NCI-H446 (cell line): ENCODE measurements at regions not wholly inside any gene's neighbourhood (a gene's known extent, or its start where the extent isn't known, plus 50 kb on each side); places are given as distances from the start of the nearest gene placed in this dataset.
"Not testable (repeated sequence)": the region's sequence is repeated elsewhere in the genome, so short reads cannot be mapped to it uniquely, and the experiment has no call there.

Experiments used
- DNase-seq, 2 experiments: peaks; one replicate each; lab custom pipeline; 2025; lab: John Stamatoyannopoulos, UW

- no peak for DNase-seq
These were observed 166.5 kb upstream of the ATP11B start for GRCh38 chr3:182626484-182627467.

GRCh38 chr3:182628531-182628930 is 164.8 kb upstream of the ATP11B start:
- DNase-seq = no peak

- no peak for DNase-seq
These were observed 163.8 kb upstream of the ATP11B start for GRCh38 chr3:182629521-182629920.

- DNase-seq = no peak
These were observed 161.9 kb upstream of the ATP11B start for GRCh38 chr3:182631183-182632076.

- no peak for DNase-seq
These were observed 161.3 kb upstream of the ATP11B start for GRCh38 chr3:182632077-182632393.

- no peak for DNase-seq
These were observed 160.1 kb upstream of the ATP11B start for GRCh38 chr3:182633186-182633585.

- DNase-seq = no peak
These were observed 156.7 kb upstream of the ATP11B start for GRCh38 chr3:182636646-182637045.

GRCh38 chr3:182637350-182638110 is 155.8 kb upstream of the ATP11B start:
- DNase-seq = no peak

GRCh38 chr3:182644013-182644412 is 149.3 kb upstream of the ATP11B start:
- no peak for DNase-seq

GRCh38 chr3:182644790-182645433 is 148.4 kb upstream of the ATP11B start:
- no peak for DNase-seq

GRCh38 chr3:182650568-182651128 is 142.7 kb upstream of the ATP11B start:
- no peak for DNase-seq

- no peak for DNase-seq
These were observed 141.8 kb upstream of the ATP11B start for GRCh38 chr3:182651461-182651860.

GRCh38 chr3:182653065-182653464 is 140.2 kb upstream of the ATP11B start:
- not testable (repeated sequence) for DNase-seq

- no peak for DNase-seq
These were observed 124.8 kb upstream of the ATP11B start for GRCh38 chr3:182668541-182668940.

- no peak for DNase-seq
These were observed 124.3 kb upstream of the ATP11B start for GRCh38 chr3:182668974-182669373.

- DNase-seq = no peak
These were observed 121.8 kb upstream of the ATP11B start for GRCh38 chr3:182671541-182671940.

GRCh38 chr3:182671942-182672341 is 121.4 kb upstream of the ATP11B start:
- DNase-seq = no peak

- DNase-seq = no peak
These were observed 120.0 kb upstream of the ATP11B start for GRCh38 chr3:182673336-182673735.

GRCh38 chr3:182682263-182683241 is 110.8 kb upstream of the ATP11B start:
- peak in 1 of 2 experiments; percentile 36 for DNase-seq

- peak; percentile 71 to 87 for DNase-seq
These were observed 109.9 kb upstream of the ATP11B start for GRCh38 chr3:182683453-182683852.
